Bronchial epithelial cell (primary cell): ENCODE measurements at regions not wholly inside any gene's neighbourhood (a gene's known extent, or its start where the extent isn't known, plus 50 kb on each side); places are given as distances from the start of the nearest gene placed in this dataset.
A peak's percentile ranks its signal among the peaks of the same experiment; 100 is the strongest.

Experiments used
- DNase-seq: peaks from one replicate; pipeline ENCODE4 v3.0.0-alpha.2; 2010; ENCODE audit warnings: low read depth
- FAIRE-seq: peaks from 2 replicates; lab custom pipeline; 2011; peaks lifted over from hg19 to GRCh38; lab: Jason Lieb, UNC
- H3K27me3 ChIP-seq: 2 replicates; pipeline ENCODE4 v1.5.1; 2011; ENCODE audit warnings: low read length; ENCODE audit not compliant: control insufficient read depth, insufficient read depth
- H3K36me3 ChIP-seq: 2 replicates; pipeline ENCODE4 v1.5.1; 2011; ENCODE audit warnings: low read length; ENCODE audit not compliant: control insufficient read depth, insufficient read depth
- H3K4me3 ChIP-seq: 2 replicates; pipeline ENCODE4 v1.5.1; 2011; ENCODE audit warnings: mild to moderate bottlenecking, low read depth, low read length, control low read depth
- CTCF ChIP-seq: IDR thresholded peaks from 2 replicates; pipeline ENCODE4 v1.5.1; 2011; ENCODE audit warnings: mild to moderate bottlenecking, moderate library complexity, low read length, control low read depth, inconsistent platforms; ENCODE audit not compliant: insufficient read depth, severe bottlenecking

GRCh38 chr10:29141761-29142160, 147.1 kb upstream of the LYZL1 start:
- Histone ChIP-seq H3K27me3 (no peaks in the 10 kb centered on the region), H3K4me3 (no peak overlapping the region), H3K36me3 (no peaks in the 10 kb centered on the region)
- DNase-seq (no peak), FAIRE-seq (no peak)
- no peak for TF ChIP-seq CTCF

DNA sequence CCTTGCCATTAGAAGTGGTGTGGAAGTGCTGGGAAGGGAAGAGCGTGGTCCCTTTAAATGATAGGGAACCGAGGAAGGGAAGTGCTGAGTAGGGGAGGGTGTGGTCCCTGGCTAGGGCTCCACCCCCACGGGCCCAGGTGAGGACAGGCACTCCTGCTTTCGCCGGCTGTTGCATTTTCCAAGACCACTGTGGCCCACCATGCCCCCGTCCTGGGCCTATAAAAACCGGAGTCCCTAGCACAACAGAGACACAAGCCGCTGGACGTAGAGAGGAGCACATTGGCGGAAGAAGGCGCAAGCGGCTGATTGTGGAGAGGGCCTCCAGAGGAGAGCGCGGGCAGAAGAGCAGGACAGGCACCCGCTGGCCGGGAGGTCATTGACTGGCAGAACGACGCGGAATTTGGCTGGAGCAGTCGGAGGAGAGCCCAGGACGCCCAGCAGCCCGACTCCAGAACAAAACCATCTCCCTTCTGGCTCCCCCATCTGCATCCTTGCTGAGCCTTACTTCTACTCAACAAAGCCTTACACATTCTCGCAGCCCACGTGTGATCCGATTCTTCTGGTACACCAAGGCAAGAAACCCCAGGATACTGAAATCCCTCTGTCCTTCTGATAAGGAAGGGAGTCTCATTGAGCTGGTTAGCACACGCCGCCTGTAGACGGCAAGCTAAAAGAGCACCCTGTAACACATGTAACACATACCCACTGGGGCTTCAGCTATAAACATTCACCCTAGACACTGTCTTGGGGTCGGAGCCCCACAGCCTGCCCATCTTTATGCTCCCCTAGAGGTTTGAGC, 146.2 kb upstream of the LYZL1 start:
- TF ChIP-seq CTCF: no peak
- no peak for DNase-seq
- no peaks in the 10 kb centered on the region for H3K36me3 ChIP-seq
- peak; percentile 13 for FAIRE-seq
- no peak overlapping the region for H3K4me3 ChIP-seq
- no peaks in the 10 kb centered on the region for H3K27me3 ChIP-seq

GRCh38 chr10:29144126-29144525, 144.7 kb upstream of the LYZL1 start:
- Histone ChIP-seq H3K4me3 (no peak overlapping the region), H3K27me3 (no peaks in the 10 kb centered on the region), H3K36me3 (no peaks in the 10 kb centered on the region)
- DNase-seq: no peak
- no peak for FAIRE-seq
- no peak for TF ChIP-seq CTCF

DNA sequence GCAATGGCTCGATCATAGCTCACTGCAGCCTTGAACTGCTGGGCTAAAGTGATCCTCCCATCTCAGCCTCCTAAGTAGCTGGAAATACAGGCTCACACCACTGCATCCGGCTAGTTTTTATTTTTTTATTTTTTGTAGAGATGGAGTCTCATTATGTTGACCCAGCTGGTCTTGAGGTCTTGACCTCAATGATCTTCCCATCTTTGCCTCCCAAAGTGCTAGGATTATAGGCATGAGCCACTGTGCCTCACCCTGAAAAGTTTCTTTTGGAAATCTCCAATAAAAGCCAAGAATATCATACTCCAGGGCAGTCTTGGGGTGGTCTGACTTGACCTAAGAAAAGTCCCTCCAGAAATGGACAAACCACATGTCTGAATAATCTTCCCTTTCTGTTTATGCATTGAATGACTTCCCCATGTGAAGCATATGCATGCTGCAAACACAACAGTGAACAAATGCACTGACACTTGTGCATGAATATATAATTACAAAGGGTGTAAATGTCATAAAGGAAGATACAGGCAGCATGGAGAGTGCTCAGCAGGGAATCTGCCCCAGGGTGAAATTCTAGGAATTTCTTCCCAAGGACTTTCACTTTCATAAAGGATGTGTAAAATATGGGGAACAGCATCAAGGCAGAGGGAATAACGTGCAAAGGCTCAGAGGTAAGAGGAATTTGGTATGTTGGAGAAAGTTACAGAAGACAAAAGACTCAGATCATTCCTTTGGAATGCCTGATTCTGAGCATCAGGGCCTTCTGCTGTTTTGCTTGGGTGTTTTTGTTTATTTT, 142.4 kb upstream of the LYZL1 start:
- H3K4me3 ChIP-seq: no peak overlapping the region
- FAIRE-seq (no peak), DNase-seq (no peak)
- no peak for TF ChIP-seq CTCF
- H3K36me3 ChIP-seq: no peaks in the 10 kb centered on the region
- no peaks in the 10 kb centered on the region for H3K27me3 ChIP-seq

DNA sequence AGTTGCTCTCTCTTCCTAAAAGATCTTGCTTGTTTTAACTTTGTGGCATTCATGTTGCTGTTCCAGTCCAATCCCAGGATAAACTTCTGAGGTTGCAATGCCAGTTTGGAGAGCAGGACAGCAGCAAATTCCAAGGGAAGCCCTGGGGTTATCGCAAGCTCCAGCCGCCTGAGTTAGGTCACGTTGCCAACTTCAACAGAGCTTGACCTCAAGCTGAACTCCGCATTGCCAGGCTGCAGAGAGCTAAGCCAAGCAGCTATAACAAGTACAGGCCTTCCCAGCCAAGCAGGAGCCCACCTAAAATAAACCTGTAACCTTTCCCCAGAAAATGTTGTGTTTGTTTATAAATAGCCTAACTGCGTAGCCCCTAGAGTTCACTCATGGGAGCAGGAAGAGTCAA, 138.9 kb upstream of the LYZL1 start:
- no peak for TF ChIP-seq CTCF
- DNase-seq (no peak), FAIRE-seq (no peak)
- Histone ChIP-seq H3K4me3 (no peak overlapping the region), H3K36me3 (no peaks in the 10 kb centered on the region), H3K27me3 (no peaks in the 10 kb centered on the region)
